Central memory CD4-positive, alpha-beta T cell (primary cell): ENCODE measurements at regions not wholly inside any gene's neighbourhood (a gene's known extent, or its start where the extent isn't known, plus 50 kb on each side); places are given as distances from the start of the nearest gene placed in this dataset.

Experiments used
- DNase-seq: peaks from one replicate; pipeline ENCODE4 v3.0.0; 2022

- DNase-seq = no peak
Measured at GRCh38 chr5:159609359-159609758, 279.1 kb upstream of the IL12B start.

GRCh38 chr5:159610966-159611579 lies 280.8 kb upstream of the IL12B start:
- no peak for DNase-seq

GRCh38 chr5:159616952-159617351 lies 286.7 kb upstream of the IL12B start:
- no peak for DNase-seq

- no peak for DNase-seq
Measured at GRCh38 chr5:159619826-159620225, 289.5 kb upstream of the IL12B start.

GRCh38 chr5:159620853-159621540 lies 290.7 kb upstream of the IL12B start:
- no peak for DNase-seq

- DNase-seq = no peak
Measured at GRCh38 chr5:159628703-159629102, 287.6 kb upstream of the ADRA1B start.

- no peak for DNase-seq
Measured at GRCh38 chr5:159629158-159629557, 287.1 kb upstream of the ADRA1B start.

GRCh38 chr5:159630545-159630944 lies 285.7 kb upstream of the ADRA1B start:
- DNase-seq = no peak

GRCh38 chr5:159631001-159631400 lies 285.3 kb upstream of the ADRA1B start:
- DNase-seq = no peak

- no peak for DNase-seq
Measured at GRCh38 chr5:159632866-159633265, 283.4 kb upstream of the ADRA1B start.

- DNase-seq = no peak
Measured at GRCh38 chr5:159638481-159638880, 277.8 kb upstream of the ADRA1B start.

GRCh38 chr5:159638954-159639559 lies 277.2 kb upstream of the ADRA1B start:
- DNase-seq = no peak

- DNase-seq = no peak
Measured at GRCh38 chr5:159639590-159639989, 276.7 kb upstream of the ADRA1B start.

GRCh38 chr5:159640446-159640845 lies 275.8 kb upstream of the ADRA1B start:
- no peak for DNase-seq

GRCh38 chr5:159640921-159641320 lies 275.4 kb upstream of the ADRA1B start:
- DNase-seq = no peak

GRCh38 chr5:159641371-159642039 lies 274.8 kb upstream of the ADRA1B start:
- no peak for DNase-seq

GRCh38 chr5:159642379-159642778 lies 273.9 kb upstream of the ADRA1B start:
- DNase-seq = no peak

GRCh38 chr5:159644053-159644452 lies 272.2 kb upstream of the ADRA1B start:
- no peak for DNase-seq

GRCh38 chr5:159645179-159645846 lies 271.0 kb upstream of the ADRA1B start:
- DNase-seq = no peak

- DNase-seq = no peak
Measured at GRCh38 chr5:159650803-159651202, 265.5 kb upstream of the ADRA1B start.

GRCh38 chr5:159655757-159656409 lies 260.4 kb upstream of the ADRA1B start:
- no peak for DNase-seq

GRCh38 chr5:159657298-159657697 lies 259.0 kb upstream of the ADRA1B start:
- DNase-seq = no peak

- DNase-seq = no peak
Measured at GRCh38 chr5:159657771-159658170, 258.5 kb upstream of the ADRA1B start.
